Panc1 (cell line): ENCODE measurements at regions not wholly inside any gene's neighbourhood (a gene's known extent, or its start where the extent isn't known, plus 50 kb on each side); places are given as distances from the start of the nearest gene placed in this dataset.

Experiments used
- ATAC-seq: fragments of 200-7000 bp; cut with Tn5 transposase; 2 replicates; pipeline ENCODE4 v1.9.1; 2020; ENCODE audit warnings: mild to moderate bottlenecking, moderate library complexity
- BruUV-seq: library from RNA; stranded (reverse); fragments of 400-500 nt; replicated peaks from 2 replicates; lab custom pipeline; 2021; lab: Mats Ljungman, UMichigan
- CTCF ChIA-PET: fragments of 300-600 bp; sonication (Branson Sonifier 250); formaldehyde crosslinking; loops from one replicate; lab custom pipeline; 2022; ENCODE audit warnings: antibody characterized with exemption; lab: Charles Lee
- POLR2A ChIA-PET: fragments of 300-600 bp; sonication (Branson Sonifier 250); formaldehyde crosslinking; loops from one replicate; lab custom pipeline; 2022; ENCODE audit warnings: antibody characterized with exemption; lab: Charles Lee
- DNase-seq: peaks from one replicate; pipeline ENCODE4 v3.0.0-alpha.2; 2010; ENCODE audit warnings: low read depth, low spot score
- H3K27ac ChIP-seq: 2 replicates; pipeline ENCODE4 v1.5.1; 2011; ENCODE audit warnings: mild to moderate bottlenecking, low read length, inconsistent platforms
- H3K27me3 ChIP-seq: fragments of 200-500 bp; sonication (Bioruptor generic); 2 replicates; pipeline ENCODE4 v1.6.0; 2014; ENCODE audit warnings: low read length, inconsistent platforms; ENCODE audit not compliant: control insufficient read depth, insufficient read depth
- H3K36me3 ChIP-seq: fragments of 200-500 bp; sonication (Bioruptor generic); 2 replicates; pipeline ENCODE4 v1.5.1; 2014; ENCODE audit warnings: inconsistent platforms, mild to moderate bottlenecking, low read length, moderate library complexity; ENCODE audit not compliant: control insufficient read depth, insufficient read depth
- H3K4me1 ChIP-seq: 2 replicates; pipeline ENCODE4 v1.5.1; 2011; ENCODE audit warnings: inconsistent platforms, mild to moderate bottlenecking, low read length, moderate library complexity; ENCODE audit not compliant: control insufficient read depth, insufficient read depth
- H3K4me3 ChIP-seq, 2 experiments: 2 replicates each; pipeline ENCODE4 v1.5.1; 2011 to 2012; ENCODE audit warnings: low read depth in 2 of 2, low read length in 2 of 2, mild to moderate bottlenecking in 2 of 2, inconsistent platforms in 1 of 2, moderate library complexity in 1 of 2
- H3K9me3 ChIP-seq: fragments of 200-500 bp; sonication (Bioruptor generic); 2 replicates; pipeline ENCODE4 v1.5.1; 2014; ENCODE audit warnings: low read depth, mild to moderate bottlenecking, inconsistent platforms, low read length, moderate library complexity; ENCODE audit not compliant: control insufficient read depth, insufficient read depth
- CTCF ChIP-seq: fragments of 450-650 bp; IDR thresholded peaks from 2 replicates; pipeline ENCODE4 v1.5.1; 2017; ENCODE audit warnings: mild to moderate bottlenecking
- POLR2AphosphoS5 ChIP-seq: IDR thresholded peaks from 2 replicates; pipeline ENCODE4 v1.6.1; 2012; ENCODE audit warnings: mild to moderate bottlenecking, low read depth, low read length, moderate library complexity
- REST ChIP-seq, 2 experiments: IDR thresholded peaks; 2 replicates each; pipeline ENCODE4 v1.6.1; 2011 to 2012; ENCODE audit warnings: low read depth in 2 of 2, control low read depth in 1 of 2, low read length in 1 of 2, mild to moderate bottlenecking in 1 of 2, moderate library complexity in 1 of 2; ENCODE audit not compliant: insufficient read depth in 1 of 2
- SIN3A ChIP-seq: IDR thresholded peaks from 2 replicates; pipeline ENCODE4 v1.6.1; 2012; ENCODE audit warnings: low read depth, mild to moderate bottlenecking, low read length, moderate library complexity, borderline replicate concordance; ENCODE audit not compliant: insufficient read depth
- TCF7L2 ChIP-seq: IDR thresholded peaks from 2 replicates; pipeline ENCODE4 v1.6.1; 2011; ENCODE audit warnings: mild to moderate bottlenecking, low read depth, low read length, inconsistent platforms
- in situ Hi-C: cut with HindIII; loops from 2 replicates; pipeline ENCODE4 v1.10.0; 2016; ENCODE audit warnings: low sequenced_read_pairs, low pct_unique_long_range_greater_than_20kb
- intact Hi-C: fragments of 100-400 bp; cut with micrococcal nuclease; formaldehyde crosslinking; loops from one replicate; pipeline ENCODE4 v1.10.0; 2022; ENCODE audit not compliant: unreplicated experiment

- H3K4me1 ChIP-seq: no peaks in the 10 kb centered on the region
- H3K27me3 ChIP-seq: peaks cover 5% of the 10 kb centered on the region
- intact Hi-C loops (no loop called here), in situ Hi-C loops (no loop called here)
- no peak for TF ChIP-seq CTCF
- TF ChIP-seq REST (IDR thresholded peaks at IDR 0.05; ENCODE audit: insufficient read depth in 1 of 2, low read depth in 2 of 2, low read length in 1 of 2): no peak
- TF ChIP-seq SIN3A: no peak
- no peak for TF ChIP-seq POLR2AphosphoS5
- no peak for TF ChIP-seq TCF7L2
- H3K36me3 ChIP-seq: no peaks in the 10 kb centered on the region
- no peak overlapping the region for H3K27ac ChIP-seq
- no peak overlapping the region for H3K4me3 ChIP-seq
- H3K9me3 ChIP-seq: no peaks in the 10 kb centered on the region
- ChIA-PET CTCF (no interaction called here), POLR2A (no interaction called here)
- no peak for ATAC-seq
- no peak for DNase-seq
- no TSS peak for BruUV-seq
These were observed 284.0 kb downstream of the DRD1 start for GRCh38 chr5:175159956-175160355.

GRCh38 chr5:175148636-175149172, 295.3 kb downstream of the DRD1 start:
- Histone ChIP-seq H3K4me3 (no peak overlapping the region), H3K27ac (no peak overlapping the region), H3K36me3 (no peaks in the 10 kb centered on the region), H3K4me1 (no peaks in the 10 kb centered on the region), H3K9me3 (peaks cover 13% of the 10 kb centered on the region; the same call in 1 of the 2 replicates), H3K27me3 (no peaks in the 10 kb centered on the region)
- in situ Hi-C loops: no loop called here
- CTCF ChIA-PET: no interaction called here
- ATAC-seq (no peak), DNase-seq (no peak)
- intact Hi-C loops: no loop called here
- BruUV-seq: no TSS peak
- TF ChIP-seq POLR2AphosphoS5: no peak
- TF ChIP-seq CTCF: no peak
- no peak for TF ChIP-seq REST (IDR thresholded peaks at IDR 0.05; ENCODE audit: insufficient read depth in 1 of 2, low read depth in 2 of 2, low read length in 1 of 2)
- no peak for TF ChIP-seq SIN3A
- no peak for TF ChIP-seq TCF7L2
- POLR2A ChIA-PET: no interaction called here
